Globus pallidus (tissue), 1 donor: ENCODE measurements at regions not wholly inside any gene's neighbourhood (a gene's known extent, or its start where the extent isn't known, plus 50 kb on each side); places are given as distances from the start of the nearest gene placed in this dataset.

Experiments
- DNase-seq: peaks from one replicate; pipeline ENCODE4 v3.0.0-alpha.2; 2015; ENCODE audit warnings: low spot score

DNA sequence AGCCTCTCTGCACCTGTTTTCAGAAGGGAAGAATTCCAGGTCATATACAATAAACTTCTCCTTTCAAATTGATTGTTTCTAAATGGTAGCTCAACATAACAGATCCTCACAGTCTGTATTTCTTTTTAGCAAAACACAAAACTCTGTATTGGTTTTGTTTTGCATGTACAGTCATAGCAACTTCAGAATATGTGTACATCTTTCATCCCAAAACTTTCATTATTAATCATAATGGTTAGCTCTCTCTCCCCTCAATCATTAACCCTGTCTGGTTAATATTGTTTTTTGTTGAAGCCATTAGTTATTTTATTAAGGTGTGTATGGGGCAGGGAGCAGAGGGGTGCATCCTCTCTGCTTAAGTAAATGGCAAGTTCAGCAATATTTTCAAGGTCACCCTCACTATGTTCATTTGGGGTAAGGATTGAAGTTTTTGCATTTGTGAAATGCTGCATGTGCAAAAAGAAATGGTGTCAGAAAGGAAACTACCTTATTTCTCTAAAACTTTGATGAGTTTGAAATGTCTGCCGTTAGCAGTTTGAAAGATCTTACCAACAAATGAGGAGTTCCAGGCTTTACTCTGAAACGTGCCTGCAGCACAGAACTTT, 136.8 kb upstream of the BTBD3 start:
- DNase-seq, result no peak

- no peak for DNase-seq
These were observed 134.4 kb upstream of the BTBD3 start for GRCh38 chr20:11783102-11783850.

- no peak for DNase-seq
These were observed 131.7 kb upstream of the BTBD3 start for GRCh38 chr20:11785885-11786507.

GRCh38 chr20:11790046-11790445, 127.6 kb upstream of the BTBD3 start:
- no peak for DNase-seq

DNA sequence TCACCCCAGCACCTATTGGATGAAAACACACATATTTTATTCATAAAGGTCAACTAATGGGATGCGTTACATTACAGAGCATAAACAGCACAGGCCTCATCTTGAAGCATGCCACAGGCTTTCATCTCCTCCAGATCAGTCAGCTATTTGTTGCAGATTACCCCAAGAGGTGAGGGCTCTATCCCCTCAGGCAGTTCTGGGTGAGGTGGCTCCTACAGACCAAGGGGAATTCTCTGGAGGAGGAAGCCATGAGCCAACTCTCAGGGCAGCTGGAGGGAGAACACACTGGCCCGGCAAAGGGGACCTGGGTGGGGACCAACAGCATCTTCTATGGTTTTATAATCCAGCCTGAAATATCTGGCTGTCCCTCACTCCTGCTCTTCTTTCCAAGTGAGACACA, 126.4 kb upstream of the BTBD3 start:
- DNase-seq, result no peak

DNA sequence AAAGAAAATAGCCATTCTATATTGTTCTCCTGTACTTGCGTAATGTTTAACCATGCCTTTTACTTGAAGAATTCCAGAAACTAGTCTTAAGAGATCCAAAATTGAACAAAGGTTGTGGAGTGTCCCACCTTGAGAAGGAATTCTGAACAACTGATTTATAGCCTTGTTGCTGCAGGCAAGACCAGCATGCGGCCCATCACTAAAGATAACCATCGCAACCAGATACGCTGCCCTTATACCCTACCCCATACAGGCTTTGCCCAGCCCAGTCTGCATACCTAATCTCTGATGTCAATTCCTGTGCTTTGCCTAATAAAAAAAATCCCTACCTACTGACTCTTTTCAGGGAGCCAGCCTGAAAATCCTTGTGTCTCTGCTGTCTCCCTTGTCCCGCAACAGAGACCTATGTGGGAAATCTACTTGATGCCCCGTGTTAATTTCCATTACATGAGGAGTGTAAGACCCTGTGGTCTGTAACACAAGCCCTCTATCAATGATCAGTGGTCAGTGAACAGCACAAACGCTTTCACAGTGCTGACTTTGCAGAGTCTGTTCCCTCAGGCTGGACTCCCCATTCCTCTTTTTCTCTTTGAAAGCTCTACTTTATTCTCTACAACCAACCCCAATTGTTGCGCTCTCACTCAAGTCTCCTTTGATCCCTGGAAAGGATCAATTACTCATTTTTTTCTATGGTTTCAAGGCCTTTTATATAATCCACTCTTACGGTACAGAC, 125.7 kb upstream of the BTBD3 start:
- no peak for DNase-seq

GRCh38 chr20:11792568-11792953, 125.1 kb upstream of the BTBD3 start:
- peak; percentile 62 for DNase-seq

GRCh38 chr20:11794525-11794924, 123.2 kb upstream of the BTBD3 start:
- no peak for DNase-seq

- DNase-seq, result no peak
These were observed 122.5 kb upstream of the BTBD3 start for GRCh38 chr20:11795071-11795615.

GRCh38 chr20:11796026-11796425, 121.7 kb upstream of the BTBD3 start:
- no peak for DNase-seq

- DNase-seq, result no peak
These were observed 120.5 kb upstream of the BTBD3 start for GRCh38 chr20:11797156-11797555.

DNA sequence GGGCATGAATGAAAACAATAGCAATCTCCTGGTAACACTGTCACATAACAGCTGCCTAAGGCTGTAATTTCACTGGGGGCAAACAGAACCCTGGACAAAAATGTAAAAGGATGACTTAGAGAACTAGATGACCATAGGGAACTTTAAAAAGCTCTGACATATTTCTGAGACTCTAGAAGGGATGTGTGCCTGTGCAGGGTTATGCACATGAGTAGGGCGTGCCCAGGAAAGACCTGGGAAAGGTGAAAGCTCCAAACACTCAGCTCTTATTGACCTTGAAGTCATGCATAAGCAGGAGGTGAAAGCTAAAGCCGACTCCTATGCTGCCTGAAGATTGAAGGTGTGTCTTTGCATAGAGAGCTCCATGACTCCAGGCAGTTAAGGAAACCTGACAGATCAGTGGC, 118.4 kb upstream of the BTBD3 start:
- DNase-seq, result no peak

DNA sequence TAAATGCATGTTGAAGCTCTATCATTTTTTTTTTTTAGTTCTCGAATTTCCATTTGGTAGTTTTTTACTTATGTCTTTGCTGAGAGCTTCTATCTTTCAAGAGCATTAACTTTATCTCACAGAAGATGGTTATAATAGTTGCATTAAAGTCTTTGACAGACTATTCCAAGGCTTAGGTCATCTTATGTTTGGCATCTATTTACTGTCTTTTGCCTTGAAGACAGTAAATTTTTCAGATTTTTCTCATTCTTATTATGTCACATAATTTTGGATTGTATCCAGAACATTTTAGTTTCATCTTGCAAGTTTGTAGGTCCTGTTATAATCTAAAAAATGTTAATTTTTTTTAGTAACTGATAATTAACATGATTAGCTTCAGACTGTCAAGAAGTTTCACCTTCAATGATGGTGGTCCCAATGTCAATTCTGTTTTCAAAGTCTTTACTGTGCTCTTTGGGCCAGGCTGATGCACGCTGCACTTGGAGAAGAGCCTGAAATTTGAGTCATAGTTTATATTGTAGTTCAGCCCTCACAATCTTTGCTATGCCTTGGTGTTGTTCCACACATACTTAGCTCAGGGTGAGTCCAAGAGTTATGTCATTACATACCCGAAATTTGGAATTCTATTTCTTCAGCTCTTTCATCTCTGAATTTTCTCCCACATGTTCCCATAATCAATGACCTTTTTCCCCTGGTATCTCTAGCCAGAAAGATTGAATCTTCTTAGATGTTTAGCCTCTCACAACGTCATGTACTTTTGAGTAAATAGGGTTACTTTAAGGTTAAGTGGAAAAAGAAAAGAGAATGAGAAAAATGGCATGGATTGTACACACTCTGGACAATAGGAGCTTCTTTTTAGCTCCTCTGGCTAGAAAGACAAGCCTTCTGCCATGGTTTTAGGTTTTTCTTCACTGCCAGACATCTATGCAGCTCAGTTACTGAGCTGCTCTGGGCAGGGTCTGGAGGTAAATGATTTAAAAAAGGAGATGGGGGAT, 110.3 kb upstream of the BTBD3 start:
- DNase-seq, result no peak

DNA sequence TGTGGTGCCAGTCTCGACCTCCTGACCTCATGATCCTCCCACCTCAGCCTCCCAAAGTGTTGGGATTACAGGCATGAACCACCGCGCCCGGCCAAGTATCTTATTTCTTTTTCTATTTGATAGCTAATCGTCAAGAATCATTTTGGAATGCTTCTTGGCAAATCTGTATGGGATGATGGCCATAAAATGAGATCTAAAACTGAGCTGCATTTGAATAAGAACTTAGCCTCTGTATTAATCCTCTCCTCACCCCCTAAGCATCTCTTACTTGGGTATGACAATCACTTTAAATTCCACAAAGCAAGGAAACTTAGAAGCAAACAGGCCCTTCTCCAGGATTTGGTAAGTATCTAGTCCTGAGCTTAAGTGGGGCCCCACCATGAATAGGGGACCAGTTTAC, 108.9 kb upstream of the BTBD3 start:
- DNase-seq, result no peak

DNA sequence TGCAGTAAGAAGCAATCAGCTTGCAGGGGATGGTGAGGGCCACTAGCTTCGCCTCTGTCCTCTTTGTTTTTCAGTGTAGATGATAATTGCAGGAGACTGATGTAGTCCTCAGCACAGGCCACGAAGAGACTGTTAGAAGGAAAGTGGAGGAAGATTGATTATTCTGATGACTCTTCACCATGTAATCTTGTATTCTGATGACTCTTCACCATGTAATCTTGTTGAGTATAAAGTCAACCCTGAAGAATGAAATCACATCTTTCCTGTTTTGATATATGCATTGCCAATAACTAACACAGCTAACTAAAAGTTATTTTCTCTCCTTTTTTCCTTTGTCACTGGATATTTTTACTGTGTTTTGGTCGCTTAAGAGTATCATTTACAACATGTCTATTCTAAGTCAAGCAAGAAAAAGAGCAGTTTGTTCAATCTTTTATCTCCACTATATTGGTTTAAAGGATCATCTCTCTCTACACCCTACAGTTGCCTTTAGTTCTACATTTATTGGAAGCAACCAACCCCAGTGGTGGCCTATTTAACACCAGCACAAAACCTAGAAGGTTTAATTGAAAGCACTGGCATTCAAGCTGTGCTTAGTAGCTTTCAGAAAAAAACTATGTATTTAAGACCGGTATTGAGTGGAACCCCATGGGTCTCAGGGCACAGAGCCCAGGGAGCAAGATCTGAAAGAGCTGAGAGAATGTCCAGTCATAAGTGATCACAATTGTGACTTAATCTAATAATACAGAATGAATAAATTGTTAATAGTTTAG, 107.2 kb upstream of the BTBD3 start:
- DNase-seq, result no peak

- no peak for DNase-seq
These were observed 104.4 kb upstream of the BTBD3 start for GRCh38 chr20:11813106-11813890.

GRCh38 chr20:11814267-11814666, 103.4 kb upstream of the BTBD3 start:
- no peak for DNase-seq

GRCh38 chr20:11820838-11821237, 96.9 kb upstream of the BTBD3 start:
- no peak for DNase-seq

GRCh38 chr20:11822540-11822794, 95.2 kb upstream of the BTBD3 start:
- DNase-seq, result no peak

- DNase-seq, result peak; percentile 32
These were observed 91.4 kb upstream of the BTBD3 start for GRCh38 chr20:11826334-11826733.
